Prostate gland (tissue), 2 donors: ENCODE measurements at regions not wholly inside any gene's neighbourhood (a gene's known extent, or its start where the extent isn't known, plus 50 kb on each side); places are given as distances from the start of the nearest gene placed in this dataset.

Experiments
- DNase-seq: peaks from one replicate; pipeline ENCODE4 v3.0.0-alpha.2; 2019; ENCODE audit warnings: low spot score
- H3K27ac ChIP-seq, 2 donors: fragments of 200-600 bp; sonication (generic); 2 replicates each; pipeline ENCODE4 v1.5.1; 2017 to 2019
- H3K27me3 ChIP-seq: fragments of 200-600 bp; sonication (generic); replicated peaks from 2 replicates; pipeline ENCODE4 v1.5.1; 2019; ENCODE audit not compliant: insufficient read depth
- H3K36me3 ChIP-seq, 2 donors: fragments of 200-600 bp; sonication (generic); 1 replicate in 1 of 2; 2 replicates in 1 of 2; pipeline versions ENCODE4 v1.5.1 to v1.8.1; 2017 to 2019
- H3K4me1 ChIP-seq: fragments of 200-600 bp; sonication (generic); replicated peaks from 2 replicates; pipeline ENCODE4 v1.5.1; 2019
- H3K4me3 ChIP-seq, 2 donors: fragments of 200-600 bp; sonication (generic); 2 replicates each; pipeline ENCODE4 v1.5.1; 2017 to 2019
- H3K9me3 ChIP-seq: fragments of 200-600 bp; sonication (generic); 2 replicates; pipeline ENCODE4 v1.5.1; 2017
- POLR2A ChIP-seq: fragments of 450-650 bp; IDR thresholded peaks from one replicate; pipeline ENCODE4 v1.6.1; 2016; ENCODE audit warnings: antibody characterized with exemption, mild to moderate bottlenecking
- POLR2AphosphoS5 ChIP-seq: sonication (generic); formaldehyde crosslinking; IDR thresholded peaks from one replicate; pipeline ENCODE4 v1.6.1; 2017; ENCODE audit warnings: antibody characterized with exemption
- whole genome bisulfite sequencing: methylation state at CpG from one replicate; pipeline ENCODE4 v1.1.5; 2018; 5-methylcytosine and 5-hydroxymethylcytosine counted together
- intact Hi-C: fragments of 100-400 bp; cut with DNase I; formaldehyde crosslinking; loops from one replicate; pipeline ENCODE4 v1.14.2; 2022
- TF ChIP-seq, protein P1 (sequence below), 4 experiments: fragments of 200-600 bp in 2 of 4; fragments of 450-650 bp in 2 of 4; sonication (generic) in 2 of 4; IDR thresholded peaks; 1 replicate in 3 of 4; 2 replicates in 1 of 4; pipeline ENCODE4 v1.5.1; 2016 to 2019; ENCODE audit warnings: antibody characterized with exemption in 4 of 4, mild to moderate bottlenecking in 2 of 4, moderate library complexity in 2 of 4

GRCh38 chr5:148730270-148730669 is 75.9 kb upstream of the HTR4 start:
- H3K4me1 ChIP-seq, result no peaks in the 10 kb centered on the region
- intact Hi-C loops, result loop anchor here (2.0 to 5.0 kb wide), 3 partner anchors 285 to 553 kb away; no protein-coding TSS in a partner anchor
- H3K27me3 ChIP-seq, result no peaks in the 10 kb centered on the region
- H3K27ac ChIP-seq, result no peak overlapping the region
- DNase-seq, result no peak
- H3K36me3 ChIP-seq, result no peaks in the 10 kb centered on the region
- TF ChIP-seq POLR2A (no peak), POLR2AphosphoS5 (no peak)
- TF ChIP-seq, protein P1, sequence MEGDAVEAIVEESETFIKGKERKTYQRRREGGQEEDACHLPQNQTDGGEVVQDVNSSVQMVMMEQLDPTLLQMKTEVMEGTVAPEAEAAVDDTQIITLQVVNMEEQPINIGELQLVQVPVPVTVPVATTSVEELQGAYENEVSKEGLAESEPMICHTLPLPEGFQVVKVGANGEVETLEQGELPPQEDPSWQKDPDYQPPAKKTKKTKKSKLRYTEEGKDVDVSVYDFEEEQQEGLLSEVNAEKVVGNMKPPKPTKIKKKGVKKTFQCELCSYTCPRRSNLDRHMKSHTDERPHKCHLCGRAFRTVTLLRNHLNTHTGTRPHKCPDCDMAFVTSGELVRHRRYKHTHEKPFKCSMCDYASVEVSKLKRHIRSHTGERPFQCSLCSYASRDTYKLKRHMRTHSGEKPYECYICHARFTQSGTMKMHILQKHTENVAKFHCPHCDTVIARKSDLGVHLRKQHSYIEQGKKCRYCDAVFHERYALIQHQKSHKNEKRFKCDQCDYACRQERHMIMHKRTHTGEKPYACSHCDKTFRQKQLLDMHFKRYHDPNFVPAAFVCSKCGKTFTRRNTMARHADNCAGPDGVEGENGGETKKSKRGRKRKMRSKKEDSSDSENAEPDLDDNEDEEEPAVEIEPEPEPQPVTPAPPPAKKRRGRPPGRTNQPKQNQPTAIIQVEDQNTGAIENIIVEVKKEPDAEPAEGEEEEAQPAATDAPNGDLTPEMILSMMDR (IDR thresholded peaks at IDR 0.05), result no peak
- no peak overlapping the region for H3K4me3 ChIP-seq
- WGBS, result 73% methylated on average over 2 of the region's 2 CpGs
- no peaks in the 10 kb centered on the region for H3K9me3 ChIP-seq

DNA sequence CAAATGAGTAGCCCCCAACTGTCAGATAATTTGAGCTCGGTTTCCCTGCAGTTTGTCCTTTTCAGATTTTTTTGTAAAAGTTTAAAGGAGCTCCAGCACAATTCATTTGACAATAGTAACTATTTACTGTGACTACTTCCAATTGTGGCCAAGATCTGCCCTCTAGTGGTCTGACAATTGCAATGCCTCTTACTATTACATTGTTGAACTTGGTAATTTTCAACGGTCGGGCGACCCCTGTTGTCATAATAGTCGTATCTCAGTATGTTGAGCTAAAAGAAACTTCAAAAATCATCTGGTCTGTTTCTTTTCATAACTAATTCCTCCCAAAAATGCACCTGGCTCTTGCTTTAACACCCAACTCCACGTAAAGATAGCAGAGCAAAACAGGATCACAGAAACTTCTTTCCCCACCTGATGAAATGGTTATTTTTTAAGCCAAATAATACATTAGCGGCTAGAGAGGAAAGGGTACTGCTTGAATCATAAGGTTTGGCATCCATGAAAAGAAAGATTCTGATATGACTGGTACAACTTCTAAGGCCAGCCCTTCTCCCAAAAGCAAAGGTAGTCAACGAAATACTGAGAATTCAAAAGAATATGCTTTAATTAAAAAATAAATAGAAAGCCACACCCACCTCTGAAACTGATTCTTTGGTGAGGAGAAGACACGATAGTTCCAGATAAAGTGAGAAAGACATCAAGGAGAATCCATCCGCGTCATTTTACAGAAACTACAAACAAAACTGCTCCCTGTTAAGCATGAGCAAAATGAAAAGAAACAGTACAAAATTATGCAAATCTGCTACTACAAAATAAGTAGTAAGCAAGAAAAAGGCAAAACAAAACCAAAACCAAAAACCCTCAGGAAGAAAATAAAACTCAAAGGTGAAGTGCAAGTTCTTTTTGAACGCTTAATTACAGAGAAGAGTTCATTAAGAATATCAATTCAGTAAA is 76.9 kb upstream of the HTR4 start:
- DNase-seq, result peak; percentile 74
- no peak overlapping the region for H3K4me3 ChIP-seq
- TF ChIP-seq, protein P1 (IDR thresholded peaks at IDR 0.05), result peak; percentile 58 to 95 (median 92)
- TF ChIP-seq POLR2A, result no peak
- TF ChIP-seq POLR2AphosphoS5, result peak; percentile 30
- 32% methylated on average over 12 of the region's 12 CpGs for WGBS
- no peaks in the 10 kb centered on the region for H3K9me3 ChIP-seq
- no peaks in the 10 kb centered on the region for H3K36me3 ChIP-seq
- no peaks in the 10 kb centered on the region for H3K27me3 ChIP-seq
- intact Hi-C loops, result loop anchor here (2.0 to 5.0 kb wide), 3 partner anchors 286 to 554 kb away; no protein-coding TSS in a partner anchor
- H3K4me1 ChIP-seq, result no peaks in the 10 kb centered on the region
- no peak overlapping the region for H3K27ac ChIP-seq

- intact Hi-C loops, result loop anchor here (2.0 to 5.0 kb wide), 3 partner anchors 304 to 555 kb away; no protein-coding TSS in a partner anchor
- Histone ChIP-seq H3K27ac (no peak overlapping the region), H3K27me3 (no peaks in the 10 kb centered on the region), H3K4me1 (no peaks in the 10 kb centered on the region), H3K4me3 (no peak overlapping the region), H3K9me3 (no peaks in the 10 kb centered on the region), H3K36me3 (no peaks in the 10 kb centered on the region)
- TF ChIP-seq, protein P1 (IDR thresholded peaks at IDR 0.05), result no peak
- no peak for TF ChIP-seq POLR2A
- no peak for TF ChIP-seq POLR2AphosphoS5
- no peak for DNase-seq
- WGBS, result 63% methylated on average over 3 of the region's 3 CpGs
Observed at GRCh38 chr5:148732692-148733091, 78.4 kb upstream of the HTR4 start.

- Histone ChIP-seq H3K36me3 (no peaks in the 10 kb centered on the region), H3K27ac (no peak overlapping the region), H3K27me3 (no peaks in the 10 kb centered on the region), H3K4me1 (no peaks in the 10 kb centered on the region), H3K4me3 (no peak overlapping the region), H3K9me3 (no peaks in the 10 kb centered on the region)
- TF ChIP-seq, protein P1 (IDR thresholded peaks at IDR 0.05), result peak; percentile 16 to 81 (median 76)
- peak; percentile 34 for TF ChIP-seq POLR2AphosphoS5
- no peak for TF ChIP-seq POLR2A
- DNase-seq, result peak; percentile 87
- WGBS, result 30% methylated on average over 11 of the region's 11 CpGs
- intact Hi-C loops, result loop anchor here (2.0 to 5.0 kb wide), 4 partner anchors 265 to 557 kb away; no protein-coding TSS in a partner anchor
Observed at GRCh38 chr5:148733601-148734438, 79.5 kb upstream of the HTR4 start.
